ENCODE measurements at regions not wholly inside any gene's neighbourhood (a gene's known extent, or its start where the extent isn't known, plus 50 kb on each side); places are given as distances from the start of the nearest gene placed in this dataset.

- DNase-seq: no peak
- no peaks in the 10 kb centered on the region for H3K36me3 ChIP-seq (replicated peaks in 1 of 2; ENCODE audit: control insufficient read depth in 1 of 2, insufficient read depth in 2 of 2, low read length in 1 of 2)
- no peaks in the 10 kb centered on the region for H3F3A ChIP-seq (replicated peaks; ENCODE audit: insufficient read depth)
- ChIA-PET CTCF (no interaction called here), POLR2A (interaction anchor here (0.6 kb wide), 1 partner anchor 12 kb away, joined by 3 read pairs; no protein-coding TSS in a partner anchor)
- no peak overlapping the region for H3K27ac ChIP-seq (ENCODE audit: low read depth in 2 of 2, low read length in 1 of 2)
- no peaks in the 10 kb centered on the region for H3K79me2 ChIP-seq (ENCODE audit: insufficient read depth)
- no peaks in the 10 kb centered on the region for H4K20me1 ChIP-seq (ENCODE audit: insufficient read depth)
- no peak overlapping the region for H2AFZ ChIP-seq (ENCODE audit: low read depth)
- TF ChIP-seq EZH2phosphoT487 (IDR thresholded peaks at IDR 0.05; ENCODE audit: borderline replicate concordance, low read depth): no peak
- no peak for TF ChIP-seq POLR2AphosphoS5 (IDR thresholded peaks at IDR 0.05; ENCODE audit: low read depth, low read length)
- no peak for TF ChIP-seq RCOR1 (IDR thresholded peaks at IDR 0.05; ENCODE audit: low read length)
- no peak for TF ChIP-seq EP300 (IDR thresholded peaks at IDR 0.05; ENCODE audit: borderline replicate concordance in 1 of 2, low read depth in 1 of 2, low read length in 1 of 2)
- no peak for TF ChIP-seq GATA2 (CRISPR knock-in tag; IDR thresholded peaks at IDR 0.05)
- TF ChIP-seq MAX (IDR thresholded peaks at IDR 0.05; ENCODE audit: low read depth): no peak
- TF ChIP-seq FOXM1 (IDR thresholded peaks at IDR 0.05; ENCODE audit: low read depth): no peak
- no peak for TF ChIP-seq YY1 (IDR thresholded peaks at IDR 0.05; ENCODE audit: low read depth)
- TF ChIP-seq RFX5 (IDR thresholded peaks at IDR 0.05; ENCODE audit: low read length): no peak
- TF ChIP-seq FOXJ3 (CRISPR knock-in tag; IDR thresholded peaks at IDR 0.05): no peak
- TF ChIP-seq TAF1 (IDR thresholded peaks at IDR 0.05; ENCODE audit: borderline replicate concordance, low read depth, low read length): no peak
- TF ChIP-seq MEF2A (IDR thresholded peaks at IDR 0.05; ENCODE audit: borderline replicate concordance, low read depth): no peak
- H3K9ac ChIP-seq: no peak overlapping the region
- no peak overlapping the region for H3K4me2 ChIP-seq
- no peak overlapping the region for H3K4me3 ChIP-seq (ENCODE audit: low read depth in 2 of 2, low read length in 1 of 2)
- H3K9me3 ChIP-seq: no peaks in the 10 kb centered on the region
- H3K27me3 ChIP-seq (ENCODE audit: insufficient read depth): no peaks in the 10 kb centered on the region; the same call in 1 of the 2 replicates
- H3K9me2 ChIP-seq: no peaks in the 10 kb centered on the region
- under 1% methylated on average over 3 of the region's 3 CpGs for WGBS (ENCODE audit: low lambda C conversion rate)
- H3K4me1 ChIP-seq (ENCODE audit: control insufficient read depth in 1 of 2, insufficient read depth in 2 of 2, low read depth in 1 of 2, low read length in 1 of 2): no peaks in the 10 kb centered on the region
Observed at GRCh38 chrX:69565247-69565815, 50.6 kb upstream of the EDA start.
